Left lung (tissue), 4 donors: ENCODE measurements at regions not wholly inside any gene's neighbourhood (a gene's known extent, or its start where the extent isn't known, plus 50 kb on each side); places are given as distances from the start of the nearest gene placed in this dataset.

ENCODE experiments used
- ATAC-seq: fragments of 200-7000 bp; cut with Tn5 transposase; one replicate; pipeline ENCODE4 v1.9.1; 2020; ENCODE audit warnings: moderate library complexity
- DNase-seq, 4 donors: peaks; one replicate each; pipeline ENCODE4 v3.0.0-alpha.2; 2013 to 2020
- H3K27ac ChIP-seq, 2 donors: fragments of 200-600 bp; sonication (generic) in 1 of 2; one replicate each; pipeline versions ENCODE4 v1.5.0 to v1.8.0; 2020 to 2021
- H3K27me3 ChIP-seq, 2 donors: fragments of 200-600 bp; sonication (generic) in 1 of 2; one replicate each; pipeline versions ENCODE4 v1.5.0 to v1.8.0; 2020 to 2021
- H3K36me3 ChIP-seq, 2 donors: fragments of 200-600 bp; sonication (generic) in 1 of 2; one replicate each; pipeline versions ENCODE4 v1.5.0 to v1.8.0; 2020 to 2021
- H3K4me1 ChIP-seq, 2 donors: fragments of 200-600 bp; one replicate each; pipeline ENCODE4 v1.8.0; 2021
- H3K4me3 ChIP-seq, 2 donors: fragments of 200-600 bp; sonication (generic) in 1 of 2; one replicate each; pipeline versions ENCODE4 v1.5.0 to v1.8.0; 2020 to 2021; ENCODE audit warnings: mild to moderate bottlenecking in 1 of 2
- H3K9me3 ChIP-seq, 2 donors: fragments of 200-600 bp; sonication (generic) in 1 of 2; one replicate each; pipeline versions ENCODE4 v1.5.0 to v1.8.0; 2020 to 2021
- intact Hi-C, 2 donors: fragments of 100-400 bp; cut with DNase I; formaldehyde crosslinking; loops; one replicate each; pipeline versions ENCODE4 v1.11.2 to v1.14.2; 2022
- TF ChIP-seq, protein P1 (sequence below), 2 donors: fragments of 200-600 bp; sonication (generic) in 1 of 2; IDR thresholded peaks; one replicate each; pipeline versions ENCODE4 v1.5.0 to v1.8.0; 2021; ENCODE audit warnings: antibody characterized with exemption in 2 of 2
- donor health status: DM: no; HTN: yes; CAD: no.
- donor health status: DM: no; HTN: no; CAD: no.

DNA sequence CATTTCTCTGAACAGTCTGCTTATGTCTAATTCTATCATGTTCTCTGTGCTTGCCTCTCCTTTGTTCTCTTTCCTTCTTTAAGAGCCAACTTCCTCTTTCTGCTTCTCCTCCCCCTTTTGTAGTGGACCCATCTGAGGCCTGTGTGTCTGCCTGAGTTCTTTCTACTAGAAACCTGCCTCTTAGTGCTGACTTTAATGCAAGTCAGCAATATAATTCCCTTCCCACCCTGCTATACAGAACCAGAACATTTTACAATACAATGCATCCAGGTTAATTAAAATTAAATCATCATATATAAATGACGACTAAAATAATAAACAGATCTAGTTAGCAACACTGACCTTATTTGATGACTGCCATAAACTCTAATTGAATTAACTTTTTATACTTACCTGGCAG, 82.6 kb upstream of the GAS1 start:
- ATAC-seq = no peak
- TF ChIP-seq, protein P1, sequence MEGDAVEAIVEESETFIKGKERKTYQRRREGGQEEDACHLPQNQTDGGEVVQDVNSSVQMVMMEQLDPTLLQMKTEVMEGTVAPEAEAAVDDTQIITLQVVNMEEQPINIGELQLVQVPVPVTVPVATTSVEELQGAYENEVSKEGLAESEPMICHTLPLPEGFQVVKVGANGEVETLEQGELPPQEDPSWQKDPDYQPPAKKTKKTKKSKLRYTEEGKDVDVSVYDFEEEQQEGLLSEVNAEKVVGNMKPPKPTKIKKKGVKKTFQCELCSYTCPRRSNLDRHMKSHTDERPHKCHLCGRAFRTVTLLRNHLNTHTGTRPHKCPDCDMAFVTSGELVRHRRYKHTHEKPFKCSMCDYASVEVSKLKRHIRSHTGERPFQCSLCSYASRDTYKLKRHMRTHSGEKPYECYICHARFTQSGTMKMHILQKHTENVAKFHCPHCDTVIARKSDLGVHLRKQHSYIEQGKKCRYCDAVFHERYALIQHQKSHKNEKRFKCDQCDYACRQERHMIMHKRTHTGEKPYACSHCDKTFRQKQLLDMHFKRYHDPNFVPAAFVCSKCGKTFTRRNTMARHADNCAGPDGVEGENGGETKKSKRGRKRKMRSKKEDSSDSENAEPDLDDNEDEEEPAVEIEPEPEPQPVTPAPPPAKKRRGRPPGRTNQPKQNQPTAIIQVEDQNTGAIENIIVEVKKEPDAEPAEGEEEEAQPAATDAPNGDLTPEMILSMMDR (IDR thresholded peaks at IDR 0.05) = no peak
- Histone ChIP-seq H3K9me3 (no peaks in the 10 kb centered on the region), H3K4me3 (no peak overlapping the region), H3K27me3 (no peaks in the 10 kb centered on the region), H3K36me3 (no peaks in the 10 kb centered on the region), H3K4me1 (no peaks in the 10 kb centered on the region), H3K27ac (no peak overlapping the region)
- no peak for DNase-seq
- intact Hi-C loops = no loop called here

GRCh38 chr9:87034841-87035240, 87.5 kb upstream of the GAS1 start:
- Histone ChIP-seq H3K27ac (no peak overlapping the region), H3K9me3 (no peaks in the 10 kb centered on the region), H3K4me1 (no peaks in the 10 kb centered on the region), H3K4me3 (no peak overlapping the region), H3K27me3 (no peaks in the 10 kb centered on the region), H3K36me3 (no peaks in the 10 kb centered on the region)
- TF ChIP-seq, protein P1 (IDR thresholded peaks at IDR 0.05) = no peak
- DNase-seq = no peak
- intact Hi-C loops = no loop called here
- no peak for ATAC-seq

GRCh38 chr9:87035879-87036278, 88.6 kb upstream of the GAS1 start:
- Histone ChIP-seq H3K27ac (no peak overlapping the region), H3K36me3 (no peaks in the 10 kb centered on the region), H3K4me1 (no peaks in the 10 kb centered on the region), H3K27me3 (no peaks in the 10 kb centered on the region), H3K4me3 (no peak overlapping the region), H3K9me3 (no peaks in the 10 kb centered on the region)
- ATAC-seq (no peak), DNase-seq (no peak)
- TF ChIP-seq, protein P1 (IDR thresholded peaks at IDR 0.05) = no peak
- intact Hi-C loops = no loop called here

DNA sequence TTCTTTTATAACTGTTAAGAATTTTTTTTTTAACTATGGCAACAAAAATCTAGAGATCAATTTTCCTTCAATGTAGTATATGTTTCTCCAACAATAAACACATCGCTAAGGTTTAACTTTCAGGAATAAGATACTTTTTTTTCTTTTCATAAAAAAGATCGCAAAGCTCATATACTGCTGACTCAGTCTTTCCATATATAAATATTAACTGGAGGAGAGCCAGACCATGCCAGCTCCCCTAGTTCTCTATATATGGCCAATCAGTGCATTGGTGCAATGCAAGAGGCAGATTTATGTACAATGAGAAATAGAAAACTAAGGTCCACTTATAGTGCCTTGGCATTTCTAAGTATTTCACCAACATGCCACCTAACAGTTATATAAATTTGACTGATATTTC, 89.2 kb upstream of the GAS1 start:
- ATAC-seq (no peak), DNase-seq (no peak)
- Histone ChIP-seq H3K4me3 (no peak overlapping the region), H3K9me3 (no peaks in the 10 kb centered on the region), H3K36me3 (no peaks in the 10 kb centered on the region), H3K27me3 (no peaks in the 10 kb centered on the region), H3K27ac (no peak overlapping the region), H3K4me1 (no peaks in the 10 kb centered on the region)
- intact Hi-C loops = no loop called here
- TF ChIP-seq, protein P1 (IDR thresholded peaks at IDR 0.05) = no peak

DNA sequence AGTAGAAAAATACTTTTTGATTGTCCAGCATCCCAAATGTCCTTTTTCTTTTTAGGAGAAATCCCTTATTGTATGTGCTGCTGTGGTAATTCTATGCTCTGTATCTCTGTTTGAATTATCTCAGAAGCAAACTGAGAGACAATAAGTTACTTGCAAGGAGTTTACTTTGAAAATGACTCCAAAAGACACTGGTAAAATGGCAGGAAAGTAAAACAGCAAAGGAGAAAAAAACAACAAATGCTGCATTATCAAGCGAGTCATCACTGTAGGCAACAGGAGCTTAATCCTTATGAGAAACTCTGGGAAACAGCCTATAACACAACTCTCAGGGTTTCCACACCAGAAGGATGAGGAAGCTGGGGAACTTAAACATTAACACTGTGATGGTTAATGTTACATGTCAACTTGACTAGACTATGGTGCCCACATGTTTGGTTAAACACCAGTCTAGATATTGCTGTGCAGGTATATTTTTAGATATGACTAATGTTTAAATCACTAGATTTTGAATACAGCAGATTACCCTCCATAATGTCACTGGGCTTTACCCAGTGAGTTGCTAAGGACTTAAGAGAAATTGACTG, 92.6 kb upstream of the GAS1 start:
- Histone ChIP-seq H3K9me3 (no peaks in the 10 kb centered on the region), H3K4me3 (no peak overlapping the region), H3K27ac (no peak overlapping the region), H3K36me3 (no peaks in the 10 kb centered on the region), H3K27me3 (no peaks in the 10 kb centered on the region), H3K4me1 (no peaks in the 10 kb centered on the region)
- ATAC-seq (no peak), DNase-seq (no peak)
- intact Hi-C loops = no loop called here
- TF ChIP-seq, protein P1 (IDR thresholded peaks at IDR 0.05) = no peak
